ENCODE measurements at regions not wholly inside any gene's neighbourhood (a gene's known extent, or its start where the extent isn't known, plus 50 kb on each side); places are given as distances from the start of the nearest gene placed in this dataset.

DNA sequence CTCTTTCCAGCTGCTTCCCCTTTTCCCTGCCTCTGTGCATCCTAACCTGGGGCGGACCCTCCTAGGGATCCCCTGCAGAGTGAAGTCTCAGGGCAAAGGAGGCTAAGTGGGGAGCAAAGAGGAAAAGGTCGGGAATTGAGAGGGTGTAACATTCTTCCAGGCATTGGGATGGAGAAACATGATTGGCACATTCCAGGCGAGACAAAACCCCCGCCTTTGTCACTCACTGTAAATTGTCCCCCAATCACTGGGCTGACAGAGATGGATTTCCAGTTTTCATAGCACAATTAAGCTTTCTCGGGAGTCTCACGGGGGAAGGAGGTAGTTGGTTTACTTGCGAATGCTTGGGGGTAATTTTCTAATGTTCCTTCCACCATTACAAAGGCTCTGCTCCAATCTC lies 74.9 kb downstream of the MIAT start:
- DNase-seq, result no peak

DNA sequence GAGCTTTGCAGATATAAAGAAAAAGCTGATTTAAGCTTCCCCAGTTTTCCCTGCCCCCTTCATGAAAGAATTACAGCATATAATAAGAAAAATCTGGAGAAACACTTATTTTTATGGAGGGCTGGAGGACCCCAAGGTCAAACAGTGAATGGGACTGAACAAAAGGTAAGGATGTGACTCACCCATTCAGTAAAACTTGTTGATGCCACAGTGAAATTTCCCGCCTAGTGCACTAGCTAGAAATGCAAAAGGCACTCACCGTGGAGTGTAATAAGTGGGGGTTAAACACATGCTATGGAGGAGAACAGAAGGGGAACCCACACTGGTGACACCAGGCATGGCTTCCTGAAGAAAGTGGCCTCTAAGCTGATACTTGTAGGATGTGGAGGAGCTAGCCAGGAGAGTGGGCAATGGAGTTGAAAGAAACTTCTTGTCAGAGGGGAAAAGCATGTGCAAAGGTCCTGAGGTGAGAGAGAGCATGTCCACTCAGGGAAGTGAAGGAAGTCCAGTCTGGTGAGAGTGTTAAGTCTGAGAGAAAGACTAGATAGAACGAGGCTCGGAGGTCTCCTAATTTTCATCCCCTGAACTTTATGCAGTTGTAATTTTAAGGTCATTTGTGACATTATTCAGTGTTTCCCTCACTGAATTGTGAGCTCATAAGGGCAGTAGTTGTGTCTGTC lies 77.1 kb downstream of the MIAT start:
- DNase-seq, result no peak

DNA sequence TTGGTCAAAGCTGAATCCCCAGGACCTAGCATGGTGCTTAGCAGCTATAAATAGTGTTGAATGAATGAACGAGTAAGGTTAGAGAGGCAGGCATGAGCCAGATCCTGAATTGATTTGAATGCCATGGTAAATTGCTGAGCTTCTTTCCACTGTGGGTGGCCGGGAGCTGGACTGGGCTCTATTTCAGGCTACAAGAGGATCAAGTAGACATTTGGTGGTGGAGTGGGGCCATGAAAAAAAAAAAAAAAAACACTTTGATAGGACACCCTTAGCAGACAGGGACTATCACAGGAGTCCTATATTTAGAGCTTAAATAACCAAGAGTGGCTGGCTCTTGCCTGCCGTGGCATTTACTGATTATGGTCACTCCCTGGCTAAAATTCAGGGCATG lies 77.6 kb downstream of the MIAT start:
- no peak for DNase-seq

DNA sequence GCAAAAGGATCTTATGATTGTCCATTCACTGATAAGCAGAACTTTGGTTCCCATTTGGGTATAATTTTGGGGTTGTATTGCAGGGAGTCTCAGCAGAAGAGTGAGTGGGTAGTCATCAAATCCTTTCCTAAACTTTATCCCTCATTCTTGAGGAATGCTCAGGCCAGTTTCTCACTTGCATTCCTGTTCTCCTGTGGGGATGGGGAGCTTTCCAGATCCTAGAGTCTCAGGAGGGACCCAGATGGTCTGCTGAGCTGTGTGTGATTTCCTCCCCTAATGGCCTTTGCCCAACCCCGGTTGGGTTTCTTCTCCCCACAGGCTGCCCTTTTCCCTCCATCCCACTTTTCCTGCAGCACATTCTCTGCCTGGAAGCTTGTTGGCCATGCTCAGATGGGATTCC lies 79.9 kb downstream of the MIAT start:
- no peak for DNase-seq

DNA sequence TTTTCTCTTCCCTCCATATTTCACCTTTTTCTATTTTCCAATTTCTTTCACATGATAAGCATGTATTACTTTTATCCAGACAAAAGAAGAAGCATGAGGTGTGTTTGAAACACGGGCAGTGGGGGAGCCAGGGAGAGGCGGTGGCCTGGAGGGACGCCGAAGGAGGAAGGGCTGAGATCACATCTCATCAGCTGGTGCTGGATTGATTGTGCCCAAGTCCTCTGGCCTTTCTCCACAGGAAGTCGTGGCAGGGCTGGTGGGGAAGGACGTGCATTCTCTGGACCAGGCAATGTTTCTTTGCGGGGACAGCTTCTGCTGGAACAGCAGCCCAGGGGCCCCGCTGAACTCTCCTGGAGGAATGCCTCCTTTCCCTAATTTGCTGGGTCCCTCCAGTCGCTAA lies 82.9 kb downstream of the MIAT start:
- no peak for DNase-seq

DNA sequence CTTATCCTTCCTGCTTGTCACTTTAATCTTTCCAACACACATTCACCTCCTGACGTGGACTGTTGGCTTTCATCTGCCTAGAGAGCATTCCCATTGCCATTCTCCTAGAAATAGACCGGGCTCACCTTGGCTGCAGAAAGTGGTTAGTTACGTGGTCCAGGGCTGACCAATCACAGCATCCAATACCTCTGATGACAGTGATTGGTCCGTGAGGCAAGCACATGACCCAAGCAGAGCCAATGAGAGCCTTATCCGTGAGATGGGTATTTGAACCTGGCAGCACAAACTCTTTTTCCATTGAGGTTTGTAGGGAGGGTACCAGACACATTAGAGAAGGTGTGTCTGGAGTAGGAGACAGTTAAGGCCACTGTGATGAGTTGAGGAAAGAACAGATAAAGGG lies 85.8 kb downstream of the MIAT start:
- no peak for DNase-seq

DNA sequence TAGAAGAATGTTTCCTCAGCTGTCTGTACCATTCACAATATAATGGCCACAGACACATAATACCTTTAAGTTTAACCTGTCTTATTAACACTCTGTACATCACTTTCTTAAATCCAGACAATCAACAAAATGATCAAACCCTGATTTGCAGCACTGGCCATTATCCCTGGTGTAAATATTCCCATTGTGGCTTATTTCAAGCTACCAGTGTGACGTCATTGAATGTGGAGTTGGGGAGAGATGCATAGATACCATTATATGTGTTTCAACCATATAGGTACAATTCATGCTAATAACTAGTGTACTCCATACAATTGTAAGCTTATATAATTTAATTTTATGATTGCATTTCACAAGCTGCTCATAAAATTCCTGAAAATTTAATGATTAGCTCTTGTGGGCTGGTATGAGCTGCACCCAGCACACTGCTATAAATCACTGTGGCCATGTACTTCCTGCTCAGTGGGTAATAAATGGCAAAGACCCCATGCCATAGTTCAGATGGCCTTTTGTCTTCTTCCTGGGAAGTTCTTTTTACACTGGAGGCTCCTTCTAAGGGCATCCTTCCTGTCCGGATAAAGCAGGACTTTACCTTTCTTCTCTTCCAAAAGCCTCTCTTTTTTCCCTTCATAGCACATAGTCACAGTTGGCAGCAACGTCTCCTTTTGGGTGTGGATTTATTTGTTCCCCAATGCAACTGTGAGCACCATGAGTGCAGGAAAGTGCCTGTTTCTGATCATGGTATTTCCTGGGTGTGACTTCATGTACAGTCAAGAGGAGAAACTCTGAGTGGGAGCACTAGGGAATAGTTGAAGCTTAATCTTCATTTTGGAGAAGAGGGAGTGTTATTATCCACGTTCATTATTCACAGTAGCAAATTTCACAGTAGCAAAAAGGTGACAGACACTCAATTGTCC lies 87.8 kb downstream of the MIAT start:
- DNase-seq, result no peak

DNA sequence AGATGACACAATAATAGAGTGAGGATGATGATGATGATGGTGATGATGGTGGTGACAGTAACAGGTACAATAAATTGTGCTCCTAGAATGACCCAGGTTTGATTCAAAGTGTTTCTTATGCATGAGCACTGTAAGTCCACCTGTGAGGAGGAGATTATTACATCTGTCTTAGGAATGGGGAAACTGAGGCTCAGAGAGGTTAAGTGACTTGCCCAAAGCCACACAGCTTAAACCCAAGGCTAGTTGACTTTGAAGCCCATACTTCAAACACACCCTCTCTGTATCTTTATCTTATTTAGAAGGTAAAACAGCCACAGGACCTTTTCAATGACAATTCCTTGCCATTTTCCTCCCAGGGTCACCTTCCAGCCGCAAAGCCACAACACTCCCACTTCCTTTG lies 88.9 kb downstream of the MIAT start:
- DNase-seq, result no peak

DNA sequence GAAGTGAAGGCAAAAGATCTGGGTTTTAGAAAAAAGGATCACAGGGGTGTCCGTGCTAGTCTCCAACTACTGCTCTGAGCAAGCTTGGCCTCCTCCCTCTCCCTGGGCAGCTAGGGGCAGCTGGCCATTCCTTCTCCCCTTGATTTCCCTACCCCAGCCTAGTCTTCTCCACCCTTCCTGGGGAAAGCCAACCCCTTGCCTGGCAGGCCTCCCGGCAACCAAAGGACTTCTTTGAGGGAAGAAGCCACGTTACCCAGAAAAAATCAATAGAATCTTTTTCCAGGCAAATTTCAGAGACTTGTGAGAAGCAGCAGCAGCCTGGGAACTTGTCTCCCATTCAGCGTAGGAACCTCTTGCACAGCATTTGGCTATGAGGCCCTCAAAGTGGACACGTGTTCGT lies 91.5 kb downstream of the MIAT start:
- no peak for DNase-seq

DNA sequence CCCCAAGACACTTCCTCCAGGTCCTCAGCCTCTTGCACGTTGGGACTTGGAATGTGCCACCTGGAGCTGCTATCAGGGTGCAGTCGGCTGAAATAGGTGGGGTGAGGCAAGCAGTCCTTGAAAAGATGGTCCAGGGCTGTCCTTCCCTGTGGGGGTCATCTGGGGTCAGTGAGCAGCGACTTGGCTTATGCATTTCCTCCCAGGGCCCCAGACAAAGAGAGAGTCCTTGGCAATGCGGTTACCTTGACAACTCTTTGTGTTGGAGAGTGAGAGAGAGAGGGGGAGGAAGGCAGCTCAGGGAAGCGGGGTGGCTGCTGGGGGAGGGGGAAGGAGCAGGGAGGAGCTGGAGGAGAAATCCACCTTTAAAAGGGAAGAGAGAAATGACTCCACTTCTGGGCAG lies 93.8 kb downstream of the MIAT start:
- DNase-seq, result no peak

DNA sequence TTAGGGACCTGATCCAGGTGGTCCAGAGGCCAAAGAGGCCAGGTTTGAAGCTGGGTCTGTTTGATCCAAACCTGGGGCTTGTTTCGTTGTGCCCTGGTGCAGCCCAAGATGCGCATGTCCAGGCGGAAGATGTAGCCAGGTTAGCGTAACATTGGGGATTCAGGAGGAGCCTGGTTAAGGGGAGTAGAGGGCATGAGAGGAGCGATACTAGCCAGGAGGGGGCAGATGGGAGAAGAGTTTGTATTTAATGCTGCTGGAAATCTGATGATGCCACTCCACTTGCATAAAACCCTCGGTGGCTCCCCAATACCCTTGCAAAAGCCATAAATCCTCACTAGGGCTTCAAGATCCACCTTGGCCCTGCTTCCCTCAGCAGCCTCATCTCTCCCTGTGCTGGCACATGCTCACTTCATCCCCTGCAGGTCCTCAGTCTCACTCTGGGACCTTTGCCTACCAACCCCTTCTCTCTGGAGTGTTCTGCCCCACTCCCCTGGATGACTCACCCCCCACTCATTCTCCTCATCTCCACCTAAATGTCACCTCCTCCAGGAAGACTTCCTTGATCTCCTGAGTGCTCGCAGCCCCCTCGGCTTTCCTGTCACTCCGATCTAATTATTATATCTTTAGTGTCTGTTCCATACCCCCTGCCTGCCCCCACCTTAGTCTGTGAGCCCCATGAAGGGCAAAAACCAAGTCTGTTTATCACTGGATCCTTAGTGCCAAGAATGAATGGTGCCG lies 95.9 kb downstream of the MIAT start:
- no peak for DNase-seq

DNA sequence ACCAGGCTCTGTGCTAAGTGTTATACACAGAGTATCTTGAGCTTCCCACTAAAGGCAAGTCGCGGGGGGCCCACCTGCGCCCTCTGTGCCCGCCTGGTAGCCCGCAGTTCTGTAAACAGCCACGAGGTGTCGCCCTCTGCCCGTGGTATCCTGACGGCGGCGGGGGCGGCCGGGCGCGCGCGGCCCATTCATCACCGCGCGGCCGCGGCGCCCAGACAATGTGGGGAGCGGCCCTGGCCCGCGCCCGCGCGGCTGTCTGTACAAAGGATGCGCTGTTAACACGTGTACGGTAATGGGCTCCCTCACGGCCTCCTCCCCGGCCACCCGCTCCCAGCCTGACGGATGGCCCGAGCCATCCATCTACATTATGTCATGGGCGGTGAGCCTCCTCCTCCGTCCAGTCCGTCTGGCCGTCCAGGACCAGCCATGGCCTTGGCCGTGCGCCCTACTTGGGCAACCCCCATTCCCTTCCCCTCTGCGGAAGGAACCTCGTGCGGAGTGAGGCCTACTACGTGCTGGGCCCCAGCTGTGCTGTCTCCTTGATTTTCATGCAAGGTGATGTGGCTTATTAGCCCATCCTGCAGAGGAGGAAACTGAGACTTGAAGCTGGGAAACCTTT lies 99.4 kb downstream of the MIAT start:
- DNase-seq, result peak; percentile 25

DNA sequence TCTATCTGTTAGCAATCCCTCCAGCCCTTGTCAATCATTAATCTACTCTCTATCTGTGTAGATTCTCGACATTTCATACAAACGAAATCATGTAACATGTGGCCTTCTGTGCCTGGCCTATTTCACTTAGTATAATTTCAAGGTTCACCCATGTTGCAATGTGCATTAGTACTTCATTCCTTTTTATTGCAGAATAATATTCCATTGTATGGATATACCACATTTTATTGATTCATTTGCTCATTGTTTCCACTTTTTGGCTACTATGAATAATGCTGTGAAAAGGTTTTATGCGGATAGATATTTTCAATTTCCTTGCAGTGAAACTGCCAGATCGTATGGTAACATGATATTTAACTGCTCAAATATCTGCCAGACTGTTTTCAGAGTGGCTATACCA lies 100.1 kb downstream of the MIAT start:
- DNase-seq, result no peak

DNA sequence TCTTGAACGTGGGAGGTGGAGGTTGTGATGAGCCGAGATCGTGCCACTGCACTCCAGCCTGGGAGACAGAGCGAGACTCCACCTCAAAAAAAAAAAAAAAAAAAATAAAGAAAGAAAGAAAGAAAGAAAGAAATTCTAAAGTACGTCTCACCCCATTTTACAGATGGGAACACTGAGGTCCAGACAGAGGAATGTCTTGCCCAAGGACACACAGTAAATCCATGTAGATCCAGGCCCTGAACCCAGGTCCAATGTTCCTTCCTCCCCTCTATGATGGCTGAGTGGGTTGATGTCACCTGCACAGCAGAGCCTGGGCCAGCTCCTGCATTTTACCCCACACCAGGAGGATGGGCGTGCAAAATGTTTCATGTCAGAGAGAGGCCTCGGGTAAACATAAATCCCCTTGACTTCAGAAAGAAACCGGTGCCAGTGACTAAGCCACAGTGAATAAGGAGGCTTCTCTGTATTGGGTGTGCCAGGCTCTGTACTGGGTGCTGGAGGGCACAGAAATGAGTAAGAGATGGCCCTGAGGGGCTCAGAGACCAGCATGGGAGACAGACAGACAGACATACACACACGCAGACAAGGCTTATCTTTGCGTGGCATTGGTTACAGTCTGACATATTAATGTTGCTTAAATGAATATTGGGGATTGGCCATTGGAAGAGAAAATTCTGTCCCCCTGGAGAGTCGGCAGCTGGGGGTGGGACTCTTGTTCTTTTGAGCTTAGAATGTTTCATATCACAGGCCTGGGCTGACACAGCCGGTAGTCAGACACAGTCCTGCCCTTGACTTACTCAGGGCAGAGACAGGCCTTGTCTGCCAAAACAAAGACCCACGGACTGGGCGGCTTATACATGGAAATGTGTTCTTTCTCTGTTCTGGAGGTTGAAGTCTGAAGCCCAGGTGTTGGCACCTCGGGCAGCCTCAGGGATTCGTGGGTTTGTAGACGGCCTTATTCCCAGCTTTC lies 105.4 kb downstream of the MIAT start:
- DNase-seq, result no peak

DNA sequence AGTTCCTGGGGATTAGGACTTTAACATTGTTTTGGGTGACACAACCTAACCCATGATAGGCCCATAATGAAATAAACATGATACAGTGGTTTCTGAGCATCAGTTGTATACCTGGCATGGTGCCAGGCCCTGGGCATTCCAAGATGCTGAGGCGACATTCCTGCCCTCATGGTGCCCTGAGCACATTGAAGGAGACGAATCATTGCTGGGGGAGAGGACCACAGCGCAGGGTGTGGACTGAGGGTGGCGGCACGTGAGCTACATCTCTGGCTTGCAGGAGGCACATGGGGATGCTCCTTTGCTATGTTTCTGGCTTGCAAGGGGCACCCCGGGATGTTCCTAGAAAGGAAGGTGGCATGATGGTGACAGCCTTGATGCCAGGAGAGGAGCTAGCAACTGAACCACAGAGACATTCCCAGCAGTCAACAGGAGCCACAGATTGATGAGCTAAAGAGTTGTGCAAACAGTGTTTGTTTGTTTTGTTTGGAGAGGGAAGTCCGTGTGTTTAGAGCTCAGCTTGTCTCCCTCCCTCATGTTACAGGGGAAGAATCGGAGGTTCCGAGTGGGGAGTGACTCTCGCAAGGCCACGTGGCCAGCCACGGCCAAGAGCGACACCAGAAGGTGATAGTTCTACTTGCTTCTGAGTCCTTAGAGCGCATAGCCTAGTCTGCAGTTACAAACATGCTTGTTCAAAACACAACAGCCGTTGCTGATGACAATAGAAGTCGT lies 106.4 kb downstream of the MIAT start:
- no peak for DNase-seq

DNA sequence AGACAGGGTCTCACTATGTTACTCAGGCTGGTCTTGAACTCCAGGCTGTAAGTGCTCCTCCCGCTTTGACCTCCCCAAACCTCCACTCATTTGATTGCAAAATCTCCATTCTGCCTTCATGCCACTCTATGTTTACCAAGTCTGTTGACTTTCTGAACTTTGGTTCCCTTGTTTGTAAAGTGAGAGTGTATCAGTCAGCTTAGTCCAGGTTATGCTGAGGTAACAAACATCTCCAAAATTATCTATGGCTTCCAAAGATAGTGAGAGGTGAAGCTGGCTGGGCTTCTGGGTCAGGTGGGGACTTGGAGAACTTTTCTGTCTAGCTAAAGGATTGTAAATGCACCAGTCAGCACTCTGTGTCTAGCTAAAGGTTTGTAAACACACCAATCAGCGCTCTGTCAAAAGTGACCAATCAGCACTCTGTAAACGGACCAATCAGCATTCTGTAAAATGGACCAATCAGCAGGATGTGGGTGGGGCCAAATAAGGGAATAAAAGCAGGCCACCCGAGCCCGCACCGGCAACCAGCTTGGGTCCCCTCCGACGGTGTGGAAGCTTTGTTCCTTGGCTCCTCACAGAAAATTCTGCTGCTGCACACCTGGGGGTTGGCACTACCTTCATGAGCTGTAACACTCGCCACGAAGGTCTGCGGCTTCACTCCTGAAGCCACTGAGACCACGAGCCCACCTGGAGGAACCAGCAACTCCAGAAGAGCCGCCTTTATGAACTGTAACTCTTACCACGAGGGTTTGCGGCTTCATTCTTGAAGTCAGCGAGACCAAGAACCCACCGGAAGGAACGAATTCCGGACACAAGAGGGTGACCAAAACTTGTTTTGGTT lies 109.3 kb downstream of the MIAT start:
- DNase-seq, result no peak

DNA sequence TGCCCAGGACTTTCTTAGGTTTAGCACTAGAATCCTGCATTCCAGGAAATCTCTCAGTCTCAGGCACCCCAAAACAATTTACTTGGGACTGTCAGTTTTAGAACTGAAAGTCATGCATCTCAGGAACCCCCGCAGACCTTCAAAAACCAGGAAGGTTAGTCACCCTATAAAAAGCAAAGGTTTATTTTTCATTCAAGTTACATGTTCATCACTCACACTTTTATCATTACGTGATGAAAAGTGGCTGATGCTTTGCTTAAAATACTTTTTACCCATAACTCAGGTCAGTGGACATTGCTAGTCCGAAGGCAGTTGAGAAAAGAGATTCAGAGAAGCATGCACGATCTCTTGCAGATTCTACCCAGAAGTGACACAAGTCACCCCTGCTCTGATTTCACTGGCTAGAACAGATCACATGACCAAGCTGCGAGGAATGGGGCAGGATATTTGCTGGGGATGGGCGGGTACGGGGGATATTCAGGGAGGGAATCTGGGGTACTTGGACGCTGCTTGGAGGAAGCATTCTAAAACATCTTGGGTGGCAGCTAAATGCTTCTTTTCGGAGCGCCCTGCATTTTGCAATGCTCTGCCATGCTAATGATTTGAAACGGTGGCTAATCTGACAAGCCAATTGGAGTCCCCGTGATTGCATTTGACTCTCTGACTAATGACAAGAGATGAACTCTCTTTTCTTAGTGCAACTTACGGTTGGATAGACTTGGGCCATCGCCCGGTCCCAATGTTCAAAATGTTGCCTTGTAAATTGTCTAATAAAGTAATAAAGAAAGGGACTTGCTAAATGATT lies 110.2 kb downstream of the MIAT start:
- no peak for DNase-seq

DNA sequence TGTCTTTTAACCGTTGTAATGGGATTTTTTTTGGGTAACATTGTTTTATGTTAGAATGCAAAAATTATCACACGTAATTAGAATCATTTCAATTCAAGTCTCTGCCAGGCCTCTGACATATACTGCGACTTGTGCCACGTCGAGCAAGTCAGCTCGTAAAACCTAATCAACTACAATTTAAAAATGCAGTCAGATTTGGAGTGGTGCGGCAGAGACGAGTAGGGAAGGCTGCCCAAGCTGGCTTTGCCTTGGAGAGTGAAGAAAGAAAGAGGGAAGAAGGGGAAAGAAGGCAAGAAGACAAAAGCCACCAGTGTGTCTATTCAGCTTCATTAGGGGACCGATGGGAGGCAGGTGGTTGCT lies 110.7 kb downstream of the MIAT start:
- DNase-seq, result no peak

DNA sequence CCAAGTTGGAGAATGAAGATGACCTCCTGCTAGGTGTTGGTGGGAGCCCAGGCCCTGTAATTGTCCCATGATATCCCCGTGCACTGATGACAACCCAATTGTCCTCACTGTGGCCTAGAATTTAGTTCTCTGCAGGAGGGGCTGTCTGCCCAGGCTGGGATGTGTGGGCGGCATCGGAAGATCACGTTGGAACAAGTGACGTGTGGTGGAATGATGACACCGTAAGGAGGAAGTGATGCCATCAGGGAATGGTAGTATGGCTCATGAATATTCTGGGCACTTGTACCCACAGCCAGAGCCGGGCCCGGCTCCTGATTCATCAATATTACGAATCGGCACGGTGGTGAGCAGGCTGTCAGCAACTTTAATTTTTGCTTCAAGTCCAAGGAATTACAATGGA lies 111.6 kb downstream of the MIAT start:
- no peak for DNase-seq

DNA sequence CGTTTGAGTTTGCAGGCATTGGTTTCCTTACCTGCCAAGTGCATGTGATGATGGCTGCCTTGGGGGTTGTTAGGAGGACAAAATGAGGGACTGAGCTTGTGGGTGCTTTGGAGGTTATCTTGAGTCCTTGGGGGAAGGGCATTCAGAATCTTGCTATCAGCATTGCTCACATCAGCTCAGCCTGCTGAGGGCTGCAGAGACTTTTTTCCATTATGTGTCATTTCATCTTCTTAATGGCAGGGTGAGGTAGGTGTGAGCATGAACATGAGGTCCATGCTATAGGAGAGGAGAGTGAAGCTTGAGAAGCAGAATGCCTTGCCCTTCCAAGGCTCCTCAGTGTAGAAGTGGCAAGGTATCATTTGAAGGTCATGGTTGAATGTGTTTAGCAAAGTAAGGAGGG lies 112.3 kb downstream of the MIAT start:
- no peak for DNase-seq
